Stimulated activated CD8-positive, alpha-beta memory T cell treated with anti-CD3 and anti-CD28 coated beads, Interleukin-4, amount 100 ng/mL, for 48 hours (primary cell): ENCODE measurements at regions not wholly inside any gene's neighbourhood (a gene's known extent, or its start where the extent isn't known, plus 50 kb on each side); places are given as distances from the start of the nearest gene placed in this dataset.

Source experiments
- DNase-seq: peaks from one replicate; pipeline ENCODE4 v3.0.0-alpha.2; 2020

GRCh38 chr14:100469632-100470522 is 117.3 kb downstream of the BEGAIN start:
- DNase-seq: no peak

GRCh38 chr14:100470523-100470897 is 116.7 kb downstream of the BEGAIN start:
- no peak for DNase-seq

- no peak for DNase-seq
These were observed 115.7 kb downstream of the BEGAIN start for GRCh38 chr14:100471441-100472093.

- no peak for DNase-seq
These were observed 115.1 kb downstream of the BEGAIN start for GRCh38 chr14:100472094-100472455.

GRCh38 chr14:100472491-100472890 is 114.7 kb downstream of the BEGAIN start:
- DNase-seq: no peak

- DNase-seq: no peak
These were observed 114.0 kb downstream of the BEGAIN start for GRCh38 chr14:100473249-100473648.

- no peak for DNase-seq
These were observed 113.0 kb downstream of the BEGAIN start for GRCh38 chr14:100474196-100474595.

- DNase-seq: no peak
These were observed 111.9 kb downstream of the BEGAIN start for GRCh38 chr14:100475268-100475667.

GRCh38 chr14:100476012-100476822 is 111.0 kb downstream of the BEGAIN start:
- no peak for DNase-seq

GRCh38 chr14:100484531-100485267 is 102.5 kb downstream of the BEGAIN start:
- DNase-seq: no peak

GRCh38 chr14:100486025-100486828 is 101.0 kb downstream of the BEGAIN start:
- peak; percentile 83 for DNase-seq
